ENCODE measurements at regions not wholly inside any gene's neighbourhood (a gene's known extent, or its start where the extent isn't known, plus 50 kb on each side); places are given as distances from the start of the nearest gene placed in this dataset.

DNA sequence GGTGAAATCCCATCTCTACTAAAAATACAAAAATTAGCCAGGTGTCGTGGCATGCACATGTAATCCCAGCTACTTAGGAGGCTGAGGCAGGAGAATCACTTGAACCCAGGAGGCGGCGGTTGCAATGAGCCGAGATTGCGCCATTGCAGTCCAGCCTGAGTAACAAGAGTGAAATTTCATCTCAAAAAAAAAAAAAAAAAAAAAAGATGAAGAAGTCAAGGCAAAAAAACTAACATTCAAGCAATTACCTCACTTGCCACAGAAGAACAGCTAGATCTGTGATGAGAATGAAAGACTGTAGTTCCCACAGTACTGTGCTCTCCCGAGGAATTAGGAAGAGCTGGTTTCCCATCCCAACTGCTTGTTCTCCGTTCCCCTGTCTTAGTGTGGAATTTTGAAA is 144.7 kb upstream of the ECI2 start:
- TF ChIP-seq, protein P1, sequence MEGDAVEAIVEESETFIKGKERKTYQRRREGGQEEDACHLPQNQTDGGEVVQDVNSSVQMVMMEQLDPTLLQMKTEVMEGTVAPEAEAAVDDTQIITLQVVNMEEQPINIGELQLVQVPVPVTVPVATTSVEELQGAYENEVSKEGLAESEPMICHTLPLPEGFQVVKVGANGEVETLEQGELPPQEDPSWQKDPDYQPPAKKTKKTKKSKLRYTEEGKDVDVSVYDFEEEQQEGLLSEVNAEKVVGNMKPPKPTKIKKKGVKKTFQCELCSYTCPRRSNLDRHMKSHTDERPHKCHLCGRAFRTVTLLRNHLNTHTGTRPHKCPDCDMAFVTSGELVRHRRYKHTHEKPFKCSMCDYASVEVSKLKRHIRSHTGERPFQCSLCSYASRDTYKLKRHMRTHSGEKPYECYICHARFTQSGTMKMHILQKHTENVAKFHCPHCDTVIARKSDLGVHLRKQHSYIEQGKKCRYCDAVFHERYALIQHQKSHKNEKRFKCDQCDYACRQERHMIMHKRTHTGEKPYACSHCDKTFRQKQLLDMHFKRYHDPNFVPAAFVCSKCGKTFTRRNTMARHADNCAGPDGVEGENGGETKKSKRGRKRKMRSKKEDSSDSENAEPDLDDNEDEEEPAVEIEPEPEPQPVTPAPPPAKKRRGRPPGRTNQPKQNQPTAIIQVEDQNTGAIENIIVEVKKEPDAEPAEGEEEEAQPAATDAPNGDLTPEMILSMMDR (IDR thresholded peaks at IDR 0.05; ENCODE audit: low read depth, low read length) = no peak
- TF ChIP-seq, protein P2, sequence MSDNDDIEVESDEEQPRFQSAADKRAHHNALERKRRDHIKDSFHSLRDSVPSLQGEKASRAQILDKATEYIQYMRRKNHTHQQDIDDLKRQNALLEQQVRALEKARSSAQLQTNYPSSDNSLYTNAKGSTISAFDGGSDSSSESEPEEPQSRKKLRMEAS (IDR thresholded peaks at IDR 0.05; ENCODE audit: low read depth, low read length) = no peak
- no peak for TF ChIP-seq POLR2A (IDR thresholded peaks at IDR 0.05; ENCODE audit: extremely low read depth, insufficient read length)
